ENCODE measurements at regions not wholly inside any gene's neighbourhood (a gene's known extent, or its start where the extent isn't known, plus 50 kb on each side); places are given as distances from the start of the nearest gene placed in this dataset.

DNA sequence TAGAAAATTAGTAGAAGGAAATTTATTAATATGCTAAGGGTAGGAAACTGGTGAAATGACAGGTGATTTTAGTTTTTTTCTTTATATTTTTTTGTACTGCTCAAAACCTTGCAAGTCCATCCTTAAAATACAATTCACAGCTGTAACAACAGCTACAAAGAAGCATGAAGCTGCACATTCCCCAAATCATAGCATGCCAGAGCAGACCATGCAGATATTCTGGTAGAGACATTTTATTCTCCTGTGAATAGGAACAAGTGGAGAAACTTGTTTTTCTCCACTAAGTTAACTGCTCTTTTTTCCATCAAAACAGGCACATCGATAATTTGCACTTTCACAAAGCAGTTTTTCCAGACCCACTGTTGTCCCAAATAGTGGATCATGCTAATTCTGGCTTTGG is 1125.7 kb downstream of the BRINP3 start:
- no peak for DNase-seq (ENCODE audit: low read depth)

DNA sequence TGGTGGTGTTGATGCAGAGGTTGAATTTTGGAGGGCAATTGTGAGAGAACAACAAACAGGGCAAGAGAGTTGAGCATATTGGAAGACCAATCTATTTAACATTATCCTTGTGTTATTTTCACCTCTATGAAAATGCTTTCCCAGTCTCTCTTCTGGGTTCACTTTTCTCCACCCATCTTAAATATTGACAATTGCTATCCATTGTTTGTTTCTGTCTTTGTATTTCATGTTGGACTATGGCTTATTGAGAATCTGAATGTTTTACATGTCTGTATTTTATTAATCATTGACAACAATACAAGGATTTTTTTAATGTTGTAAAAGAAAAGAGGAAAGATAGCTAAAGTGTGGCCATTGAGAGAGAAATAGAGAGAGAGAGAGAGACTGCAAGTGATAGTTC is 1121.5 kb downstream of the BRINP3 start:
- DNase-seq (ENCODE audit: low read depth): no peak

DNA sequence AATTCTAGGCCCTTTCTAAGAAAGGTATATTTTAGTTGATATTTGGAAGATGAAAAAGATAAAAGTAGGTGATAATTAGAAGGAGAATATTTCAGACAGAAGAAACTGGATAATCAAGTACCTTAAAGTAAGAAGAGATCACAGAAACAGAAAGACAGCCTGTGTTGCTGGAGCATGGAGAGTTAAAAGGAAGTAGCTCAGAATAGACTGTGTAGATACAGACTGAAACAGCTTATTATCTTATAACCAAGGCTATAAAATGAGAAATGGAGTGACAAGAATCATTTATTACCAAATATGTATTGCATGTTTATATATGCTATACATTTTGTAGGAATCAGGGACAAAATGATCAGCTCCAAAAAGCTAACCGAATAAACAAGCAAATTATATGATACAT is 1120.3 kb downstream of the BRINP3 start:
- no peak for DNase-seq (ENCODE audit: low read depth)

DNA sequence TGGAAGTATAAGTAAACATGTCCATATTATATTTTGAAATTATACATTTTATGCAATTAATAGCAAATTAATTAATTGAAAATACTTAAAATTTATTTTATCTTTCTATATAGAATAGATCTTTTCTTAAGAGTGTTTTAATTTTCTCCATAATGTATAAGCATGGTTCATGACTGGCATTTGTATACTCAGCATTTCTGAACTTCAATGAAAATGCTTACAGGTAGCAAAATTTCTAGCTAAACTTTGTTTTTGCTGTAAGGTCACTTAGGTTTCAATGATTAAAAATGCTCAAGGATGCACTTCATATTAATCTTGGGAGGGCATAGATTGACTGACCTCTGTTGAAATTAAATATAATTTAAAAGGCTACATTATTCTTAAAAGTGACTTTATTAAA is 1108.1 kb downstream of the BRINP3 start:
- no peak for DNase-seq (ENCODE audit: low read depth)

- DNase-seq (ENCODE audit: low read depth): no peak
Measured at GRCh38 chr1:189374816-189375215, 1102.8 kb downstream of the BRINP3 start.

DNA sequence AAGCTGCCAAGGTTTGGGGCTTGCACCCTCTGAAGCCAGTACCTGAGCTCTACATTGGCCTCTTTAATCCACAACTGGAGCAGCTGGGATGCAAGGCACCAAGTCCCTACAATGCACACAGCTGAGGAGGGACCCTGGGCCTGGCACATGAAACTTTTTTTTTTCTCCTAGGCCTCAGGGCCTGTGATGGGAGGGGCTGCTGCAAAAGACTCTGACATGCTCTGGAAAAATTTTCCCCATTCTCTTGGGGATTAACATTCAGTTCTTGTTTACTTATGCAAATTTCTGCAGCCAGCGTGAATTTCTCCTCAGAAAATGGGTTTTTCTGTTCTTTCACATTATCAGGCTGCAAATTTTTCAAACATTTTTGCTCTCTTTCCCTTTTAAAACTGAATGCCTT is 1072.2 kb downstream of the BRINP3 start:
- DNase-seq (ENCODE audit: low read depth): no peak

GRCh38 chr1:189409774-189410173 is 1067.9 kb downstream of the BRINP3 start:
- no peak for DNase-seq (ENCODE audit: low read depth)

DNA sequence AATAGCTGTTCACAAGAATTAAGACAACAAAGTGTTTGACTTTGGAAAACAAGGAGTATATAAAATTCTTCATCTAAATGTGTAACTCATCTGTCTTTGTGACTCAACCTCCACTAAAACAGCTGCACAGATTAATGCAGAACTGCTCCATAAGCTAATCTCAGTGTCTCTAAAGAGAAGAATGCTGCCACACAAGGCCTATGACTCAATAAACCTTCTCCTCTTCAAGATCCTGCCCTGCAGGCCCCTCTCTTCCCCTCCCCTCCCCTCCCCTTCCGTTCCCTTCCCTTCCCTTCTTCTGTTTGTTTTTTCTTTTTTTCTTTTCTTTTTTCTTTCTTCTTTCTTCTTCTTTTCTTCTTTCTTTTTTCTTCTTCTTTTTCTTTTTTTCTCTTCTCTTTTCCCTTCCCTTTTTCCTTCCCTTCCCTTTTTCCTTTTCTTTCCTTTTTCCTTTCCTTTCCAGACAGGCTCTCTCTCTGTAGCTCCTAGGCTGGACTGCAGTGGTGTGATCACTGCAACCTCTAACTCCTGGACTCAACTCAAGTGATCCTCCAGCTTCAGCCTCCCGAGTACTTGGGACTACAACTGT is 1052.8 kb downstream of the BRINP3 start:
- no peak for DNase-seq (ENCODE audit: low read depth)

- peak; percentile 6 for DNase-seq (ENCODE audit: low read depth)
Measured at GRCh38 chr1:189429610-189430009, 1048.1 kb downstream of the BRINP3 start.

DNA sequence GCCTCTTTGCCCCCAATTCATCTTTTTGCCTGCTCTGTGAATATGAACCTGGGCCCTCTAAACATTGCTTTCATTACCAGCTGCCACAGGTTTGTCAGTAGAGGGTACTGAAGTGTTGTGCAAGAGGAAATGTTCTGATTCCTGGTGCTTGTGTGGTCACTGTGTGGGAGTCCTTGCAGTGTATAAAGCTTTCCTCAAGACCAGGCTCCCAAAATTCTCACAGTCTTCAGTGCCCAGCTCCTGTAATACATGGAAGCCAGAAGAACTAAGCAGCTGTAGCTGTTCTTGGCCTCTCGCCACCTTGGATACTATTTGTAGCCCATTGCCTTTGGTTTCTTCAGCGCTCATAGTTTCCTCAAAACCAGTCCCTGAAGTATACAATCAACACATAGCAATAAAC is 1046.2 kb downstream of the BRINP3 start:
- no peak for DNase-seq (ENCODE audit: low read depth)

DNA sequence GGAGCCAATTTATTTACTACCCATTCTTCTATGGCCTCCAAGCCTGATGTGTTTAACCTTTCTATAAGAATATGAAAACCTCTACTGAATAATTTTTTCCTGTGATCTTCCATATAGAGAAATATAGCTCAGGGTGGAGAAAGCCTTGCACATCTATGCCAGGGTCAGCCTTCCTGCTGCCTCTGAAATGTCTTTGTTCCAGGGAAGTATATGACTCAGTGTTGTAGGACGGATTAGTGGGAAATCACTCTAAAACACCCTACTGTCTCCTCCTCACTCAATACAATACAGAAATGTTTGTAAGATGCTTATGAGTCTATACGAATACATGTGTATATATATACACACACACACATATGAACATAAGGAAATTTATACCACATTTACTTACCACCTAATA is 1044.9 kb downstream of the BRINP3 start:
- no peak for DNase-seq (ENCODE audit: low read depth)

- DNase-seq (ENCODE audit: low read depth): no peak
Measured at GRCh38 chr1:189434461-189434860, 1043.2 kb downstream of the BRINP3 start.

- DNase-seq (ENCODE audit: low read depth): no peak
Measured at GRCh38 chr1:189435398-189435797, 1042.3 kb downstream of the BRINP3 start.

GRCh38 chr1:189438808-189439207 is 1038.9 kb downstream of the BRINP3 start:
- no peak for DNase-seq (ENCODE audit: low read depth)

GRCh38 chr1:189463166-189463565 is 1014.5 kb downstream of the BRINP3 start:
- DNase-seq (ENCODE audit: low read depth): no peak

DNA sequence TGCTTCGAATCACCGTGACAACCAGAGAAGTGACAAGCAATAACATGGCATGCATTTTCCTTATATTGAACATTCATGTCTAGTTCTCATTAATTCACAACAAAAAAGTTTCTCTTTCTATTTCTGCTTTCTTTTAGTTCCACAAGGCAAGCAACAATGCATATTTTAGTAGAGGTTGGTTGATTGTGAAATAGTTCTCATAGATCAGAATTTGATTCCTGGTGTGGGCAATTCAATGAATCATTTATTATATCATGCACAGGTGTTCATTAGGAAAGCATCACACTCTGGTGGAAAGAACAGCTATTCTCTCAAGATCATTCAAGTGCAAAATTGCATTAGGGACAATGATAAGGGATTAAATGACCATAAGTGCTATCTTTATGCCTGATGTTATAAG is 980.9 kb downstream of the BRINP3 start:
- DNase-seq (ENCODE audit: low read depth): no peak

- no peak for DNase-seq (ENCODE audit: low read depth)
Measured at GRCh38 chr1:189499736-189500135, 977.9 kb downstream of the BRINP3 start.

- no peak for DNase-seq (ENCODE audit: low read depth)
Measured at GRCh38 chr1:189500778-189501177, 976.9 kb downstream of the BRINP3 start.

- no peak for DNase-seq (ENCODE audit: low read depth)
Measured at GRCh38 chr1:189510827-189511226, 966.8 kb downstream of the BRINP3 start.

DNA sequence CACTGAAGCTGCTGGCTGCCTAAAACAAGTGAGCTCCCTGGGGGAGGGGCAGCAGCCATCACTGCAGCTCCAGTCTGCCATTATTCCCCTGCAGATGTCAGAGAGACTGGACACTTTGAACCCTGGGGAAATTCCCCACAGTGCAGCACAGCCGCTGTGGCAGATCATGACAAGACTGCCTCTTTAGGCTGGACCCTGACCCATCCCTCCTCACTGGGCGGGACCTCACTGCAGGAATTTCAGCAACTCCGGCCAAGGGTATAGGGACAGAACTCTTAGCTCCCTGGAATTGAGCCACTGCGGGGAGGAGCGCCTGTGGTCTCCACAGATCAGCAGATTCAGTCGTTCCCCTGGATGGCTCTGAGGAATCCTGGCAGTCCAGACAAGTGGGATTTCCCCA is 964.6 kb downstream of the BRINP3 start:
- DNase-seq (ENCODE audit: low read depth): no peak

- DNase-seq (ENCODE audit: low read depth): no peak
Measured at GRCh38 chr1:189522441-189522840, 955.2 kb downstream of the BRINP3 start.

GRCh38 chr1:189524501-189524900 is 953.2 kb downstream of the BRINP3 start:
- DNase-seq (ENCODE audit: low read depth): no peak

DNA sequence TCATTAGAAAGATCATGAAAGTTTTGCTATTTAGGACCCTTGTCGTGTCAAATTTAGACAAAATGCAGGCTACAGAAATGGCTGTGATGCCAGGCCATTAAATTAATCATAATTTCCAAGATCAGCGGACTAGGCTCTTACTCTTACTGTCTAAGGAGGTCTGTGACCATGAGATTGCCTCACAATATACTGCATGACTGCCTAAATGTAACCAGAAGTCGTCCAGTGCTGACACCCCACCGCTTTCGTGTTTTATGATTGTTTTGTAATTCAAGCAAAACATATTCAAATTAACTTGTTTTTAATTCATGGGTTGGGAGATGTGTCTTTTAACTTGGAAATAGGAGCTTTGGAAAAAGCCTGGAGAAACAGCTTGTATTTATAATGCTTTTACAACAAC is 947.5 kb downstream of the BRINP3 start:
- no peak for DNase-seq (ENCODE audit: low read depth)

DNA sequence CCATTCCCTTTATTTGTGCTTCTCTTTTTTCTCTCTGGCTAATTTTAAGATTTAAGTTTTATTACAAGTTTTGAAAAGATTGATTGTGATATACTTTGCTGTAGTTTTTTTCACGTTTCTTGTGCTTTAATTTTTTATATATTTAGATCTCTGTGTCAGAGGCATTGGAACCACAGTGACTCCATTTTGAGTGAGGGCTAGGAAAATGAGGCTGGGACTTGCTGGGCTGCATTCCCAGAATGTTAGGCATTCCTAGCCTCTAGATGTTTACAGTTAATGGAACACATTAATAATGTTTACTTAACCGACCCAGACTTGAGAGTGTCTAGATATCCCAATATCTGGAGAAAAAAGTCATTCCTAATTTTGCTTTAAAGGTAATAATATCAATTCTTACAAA is 939.4 kb downstream of the BRINP3 start:
- no peak for DNase-seq (ENCODE audit: low read depth)

DNA sequence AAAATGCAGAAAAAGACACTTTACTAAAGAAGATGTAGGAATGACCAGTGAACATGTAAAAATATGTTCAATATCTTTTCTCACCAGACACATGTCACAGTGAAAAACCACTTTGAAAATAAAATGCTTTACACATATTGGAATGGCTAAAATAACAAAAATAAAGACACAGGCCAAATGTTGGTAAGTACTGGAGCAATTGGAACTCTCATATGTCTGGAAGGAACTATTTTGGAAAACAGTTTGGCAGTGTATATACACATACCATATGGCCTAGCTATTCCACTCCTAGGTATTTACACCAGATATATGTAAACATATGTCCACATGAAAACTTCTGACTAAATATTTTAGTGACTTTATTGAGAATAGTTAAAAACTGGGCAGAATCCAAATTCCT is 927.2 kb downstream of the BRINP3 start:
- no peak for DNase-seq (ENCODE audit: low read depth)

Measured in stromal cell of bone marrow (primary cell).